NCI-H526 treated with DMSO at 0.1 percent for 48 hours (cell line): ENCODE measurements at regions not wholly inside any gene's neighbourhood (a gene's known extent, or its start where the extent isn't known, plus 50 kb on each side); places are given as distances from the start of the nearest gene placed in this dataset.

Experiments
- DNase-seq: peaks from one replicate; lab custom pipeline; 2025; lab: John Stamatoyannopoulos, UW

DNA sequence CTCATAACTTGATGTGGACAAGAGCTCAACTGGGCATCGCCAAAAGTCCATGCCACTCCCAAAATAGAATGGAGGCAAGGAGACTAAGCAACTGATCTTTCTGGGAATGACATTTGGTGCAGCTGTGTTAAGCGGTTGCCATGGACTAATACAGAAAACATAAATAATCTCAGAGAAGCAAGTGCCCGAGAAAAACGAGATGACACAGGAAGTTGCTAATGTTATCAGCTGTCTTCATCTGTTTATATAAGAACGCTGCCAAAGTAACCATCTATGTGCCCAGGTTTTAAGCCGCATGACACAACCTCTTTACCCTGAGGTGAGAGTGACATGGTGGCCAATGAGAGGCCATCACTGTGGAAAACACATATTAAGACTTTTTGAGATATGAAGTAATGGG is 54.9 kb upstream of the SACS start:
- no peak for DNase-seq

- peak; percentile 22 for DNase-seq
These were observed 62.8 kb upstream of the SACS start for GRCh38 chr13:23496255-23496654.

- DNase-seq: no peak
These were observed 63.7 kb upstream of the SACS start for GRCh38 chr13:23497191-23497590.

DNA sequence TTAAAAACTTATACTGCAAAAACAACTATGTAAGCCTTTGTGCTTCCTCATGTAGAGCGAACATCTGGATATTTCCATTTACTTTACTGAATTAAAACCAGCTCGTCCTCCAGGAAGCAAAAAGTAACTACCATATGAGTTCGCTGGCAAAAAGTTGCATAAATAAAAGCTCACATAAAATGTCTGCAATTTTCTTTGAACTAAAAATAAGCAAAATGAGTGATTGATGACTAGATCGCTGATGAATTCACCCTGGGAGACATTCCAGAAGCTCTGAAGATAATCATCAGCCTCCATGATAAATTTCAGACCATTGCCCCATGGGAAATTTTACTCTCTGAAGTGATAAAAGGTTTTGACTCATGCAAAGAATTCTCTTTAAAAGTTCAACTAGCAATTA is 67.3 kb upstream of the SACS start:
- no peak for DNase-seq

DNA sequence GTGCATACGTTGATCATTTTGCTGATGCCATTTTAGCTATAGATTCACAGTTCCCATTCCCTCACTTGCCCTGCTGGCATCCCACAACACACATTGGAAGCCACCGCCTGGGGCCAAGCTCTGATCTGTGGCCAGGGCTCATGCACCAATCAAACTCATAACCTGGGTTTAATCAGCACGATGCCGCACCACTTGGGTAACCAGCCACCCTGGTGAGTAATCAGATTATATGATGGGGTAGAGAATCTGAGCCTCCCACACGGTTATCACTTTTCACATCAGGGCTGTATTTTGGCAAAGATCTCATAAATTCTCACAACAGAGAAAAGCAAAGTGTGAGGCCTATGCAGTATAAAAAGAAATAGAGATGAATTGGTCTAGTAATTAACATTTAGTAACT is 66.0 kb upstream of the TNFRSF19 start:
- no peak for DNase-seq

GRCh38 chr13:23505007-23505406 is 65.2 kb upstream of the TNFRSF19 start:
- DNase-seq: no peak

DNA sequence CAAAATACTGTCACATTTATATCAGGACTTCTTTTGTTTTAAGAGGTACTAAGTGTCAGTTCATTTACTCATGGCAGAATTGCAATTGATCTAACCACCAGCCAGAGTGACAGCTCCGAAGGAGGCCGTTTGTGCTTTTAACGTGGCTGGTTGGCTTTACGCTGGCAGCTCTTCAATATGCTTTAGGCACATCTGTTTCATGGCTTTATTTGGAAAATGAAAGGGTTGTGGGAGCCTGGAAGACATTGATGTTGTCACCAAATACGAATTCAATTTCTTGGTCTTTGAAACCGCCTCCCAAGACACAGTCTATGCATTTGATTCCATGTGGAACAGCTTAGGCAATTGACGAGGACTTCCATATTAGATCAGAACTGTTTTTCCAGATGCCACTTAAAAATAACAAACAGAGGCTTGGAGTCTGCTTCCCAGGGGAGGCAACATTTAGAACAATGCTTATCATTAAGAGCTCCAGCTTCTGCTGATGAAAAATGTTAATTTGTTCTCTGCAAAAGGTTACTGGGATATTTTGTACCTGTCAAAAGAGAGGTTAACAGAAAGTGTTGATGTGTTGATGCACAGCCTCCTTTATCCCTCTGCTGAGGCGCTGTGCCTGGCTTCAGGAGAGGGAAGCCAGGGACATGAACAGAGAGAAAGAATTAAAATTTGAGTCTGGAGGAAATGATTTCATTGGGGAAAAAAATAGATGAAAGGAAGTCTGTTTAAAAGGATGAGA is 64.0 kb upstream of the TNFRSF19 start:
- no peak for DNase-seq

- no peak for DNase-seq
These were observed 63.4 kb upstream of the TNFRSF19 start for GRCh38 chr13:23506807-23507291.

DNA sequence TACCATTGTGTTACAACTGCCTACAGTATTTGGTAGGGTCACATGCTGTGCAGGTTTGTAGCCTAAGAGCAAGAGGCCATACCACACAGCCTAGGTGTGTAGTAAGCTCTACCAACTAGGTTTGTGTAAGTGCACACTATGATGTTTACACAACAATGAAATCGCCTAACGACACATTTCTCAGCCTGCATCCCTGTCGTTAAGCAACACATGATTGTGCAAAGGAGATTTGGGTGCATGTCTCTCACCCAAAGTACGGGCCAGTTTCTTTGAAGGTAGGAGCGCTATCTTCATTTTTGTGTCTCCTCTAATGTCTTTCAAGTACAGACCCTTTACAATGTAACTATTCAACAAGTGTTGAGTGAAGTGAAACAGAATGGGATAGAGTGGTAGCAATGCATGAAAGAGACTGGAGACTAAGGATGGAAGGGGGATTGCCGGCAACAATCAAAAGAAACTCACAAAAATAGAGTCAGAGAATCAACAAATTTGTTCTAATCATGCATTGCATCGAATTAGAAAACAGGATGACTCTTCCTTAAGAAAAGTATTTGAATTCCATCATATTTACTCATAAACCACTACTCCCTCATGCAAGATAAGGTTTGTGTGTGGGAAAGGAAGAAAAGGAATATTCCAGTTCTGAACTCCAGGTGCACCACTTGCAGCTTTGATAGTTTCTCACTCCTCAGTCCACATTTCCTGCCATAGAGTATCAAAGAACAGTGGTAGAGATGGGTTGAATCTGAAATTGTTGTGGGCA is 60.2 kb upstream of the TNFRSF19 start:
- no peak for DNase-seq

GRCh38 chr13:23510544-23510916 is 59.7 kb upstream of the TNFRSF19 start:
- no peak for DNase-seq

- peak; percentile 25 for DNase-seq
These were observed 59.1 kb upstream of the TNFRSF19 start for GRCh38 chr13:23510979-23511735.

DNA sequence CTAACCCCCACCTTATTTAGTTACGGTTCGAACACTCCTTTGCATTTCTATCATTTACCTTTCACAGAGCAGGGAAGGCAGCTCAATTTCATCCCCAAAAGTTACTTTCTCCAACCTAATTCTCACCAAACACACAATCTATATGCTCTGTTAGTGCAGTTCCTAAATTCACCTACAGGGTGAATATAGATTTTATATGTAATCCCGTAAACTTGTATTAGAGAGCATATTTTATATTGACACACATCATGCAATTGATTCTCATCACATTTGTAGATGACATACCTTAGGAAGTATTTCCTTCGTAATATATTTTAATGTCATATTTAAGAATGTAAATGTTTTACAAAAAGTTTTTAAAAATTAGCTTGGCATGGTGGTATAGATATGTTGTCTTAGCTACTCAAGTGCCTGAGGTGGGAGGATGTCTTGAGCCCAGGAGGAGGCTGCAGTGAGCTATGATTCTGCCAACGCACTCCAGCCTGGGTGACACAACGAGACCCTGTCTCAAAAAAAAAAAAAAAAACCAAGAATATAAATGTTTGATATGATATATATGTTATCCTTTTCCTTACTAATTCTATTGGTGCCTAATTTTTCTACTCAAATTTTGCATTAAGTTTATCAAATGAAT is 57.3 kb upstream of the TNFRSF19 start:
- DNase-seq: no peak

DNA sequence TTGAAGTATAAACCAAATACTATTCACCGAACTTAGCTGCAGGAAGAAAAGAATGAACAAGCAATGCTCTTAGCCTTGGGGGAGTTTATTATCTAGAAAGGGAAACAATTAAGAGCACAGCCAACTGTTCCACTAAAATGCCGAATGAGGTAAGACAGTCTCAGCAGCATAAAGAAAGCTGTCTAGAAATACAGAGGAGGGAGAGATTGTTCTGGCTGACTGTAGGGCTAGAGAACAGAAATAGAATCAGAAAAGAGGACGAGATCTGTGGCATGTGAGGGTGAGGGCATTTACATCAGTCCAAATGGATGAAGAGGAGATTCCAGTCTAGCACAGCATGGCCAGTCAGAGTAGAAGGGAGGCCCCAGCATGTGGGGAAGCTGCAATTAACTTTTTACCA is 56.8 kb upstream of the TNFRSF19 start:
- no peak for DNase-seq

DNA sequence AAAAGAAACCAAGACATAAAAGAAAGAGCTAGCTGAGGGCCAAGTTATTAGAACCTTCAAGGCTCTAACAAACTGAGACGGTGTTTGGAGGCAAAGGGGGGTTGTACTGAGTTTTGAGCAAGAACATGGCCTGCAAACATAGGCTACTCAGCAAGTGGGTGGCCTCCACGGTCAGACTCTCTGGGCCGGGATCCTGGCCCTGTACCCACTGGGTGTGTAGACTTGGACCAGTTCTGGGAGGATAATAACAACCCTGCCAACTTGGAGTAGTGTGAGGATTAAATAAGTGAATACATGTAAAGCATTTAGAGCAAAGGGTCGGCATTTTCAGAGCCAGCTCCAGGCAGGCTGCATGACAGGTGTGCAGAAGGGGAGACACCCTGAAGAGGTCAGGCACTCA is 56.1 kb upstream of the TNFRSF19 start:
- no peak for DNase-seq

GRCh38 chr13:23515116-23515515 is 55.1 kb upstream of the TNFRSF19 start:
- no peak for DNase-seq

DNA sequence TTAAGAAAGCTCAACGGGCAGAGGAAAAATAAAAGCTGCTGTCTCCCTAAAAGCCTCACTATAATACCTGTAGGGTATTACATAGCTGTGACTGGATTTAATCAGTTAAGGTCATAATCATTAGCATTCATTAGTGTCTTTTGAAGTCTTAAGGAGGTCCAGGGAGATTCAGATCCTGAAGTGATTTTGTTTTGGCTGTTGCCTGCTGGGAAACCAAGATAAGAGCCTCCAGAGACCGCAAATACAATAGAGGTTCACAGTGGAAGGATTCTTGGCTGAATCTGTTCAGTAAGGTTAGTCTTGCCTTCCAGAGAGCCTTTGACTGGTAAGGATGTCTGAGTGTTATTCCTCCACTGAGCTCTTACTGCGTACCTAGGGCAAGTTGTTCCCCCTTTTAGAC is 54.0 kb upstream of the TNFRSF19 start:
- DNase-seq: no peak

DNA sequence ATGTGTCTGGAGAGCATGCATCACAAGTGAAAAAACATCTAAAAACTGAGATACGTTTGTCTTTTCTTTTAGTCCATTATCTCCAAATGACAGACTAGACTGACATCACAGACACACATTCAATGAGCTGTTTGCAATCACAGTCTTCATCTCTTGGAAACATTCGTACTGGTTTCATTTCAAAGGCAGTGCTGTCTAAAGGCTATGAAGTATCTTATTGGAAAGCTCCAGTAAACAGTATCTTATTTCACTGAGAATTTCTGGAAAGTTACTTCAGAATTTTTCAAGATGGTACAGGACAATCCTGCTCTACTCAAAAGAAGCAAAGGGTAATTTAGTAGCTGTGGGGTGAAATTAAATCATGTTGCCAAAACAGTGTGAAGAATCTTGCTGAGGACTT is 53.5 kb upstream of the TNFRSF19 start:
- DNase-seq: no peak

DNA sequence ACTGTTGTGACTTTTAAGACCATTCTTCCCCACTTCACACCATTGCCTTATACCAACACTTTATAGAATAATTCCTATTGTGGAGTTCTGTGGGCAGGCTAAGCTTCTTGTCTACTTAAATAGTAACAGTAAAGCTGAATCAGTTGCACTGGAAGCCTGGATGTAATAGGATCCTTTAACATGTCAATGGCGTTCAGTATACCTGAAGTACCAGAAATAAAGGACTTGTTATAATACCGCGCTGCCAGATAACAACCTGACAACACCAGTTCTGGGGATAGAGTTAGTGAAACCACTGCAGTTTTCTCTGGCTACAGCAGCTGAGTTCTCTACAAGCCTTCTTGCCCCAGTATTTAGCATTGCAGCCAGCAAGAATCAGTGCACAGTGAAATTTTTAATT is 52.0 kb upstream of the TNFRSF19 start:
- DNase-seq: no peak
